HepG2 (cell line): ENCODE measurements at regions not wholly inside any gene's neighbourhood (a gene's known extent, or its start where the extent isn't known, plus 50 kb on each side); places are given as distances from the start of the nearest gene placed in this dataset.

Experiments
- ATAC-seq: fragments of 200-7000 bp; cut with Tn5 transposase; 3 replicates; pipeline ENCODE4 v1.9.1; 2020; ENCODE audit warnings: mild to moderate bottlenecking, moderate library complexity
- BruUV-seq: library from RNA; stranded (reverse); fragments of 400-500 nt; replicated peaks from 2 replicates; lab custom pipeline; 2021; lab: Mats Ljungman, UMichigan
- CTCF ChIA-PET: fragments of 300-600 bp; formaldehyde crosslinking; extraction: SDS; loops from one replicate; lab custom pipeline; 2021; ENCODE audit warnings: low total read pairs, inconsistent platforms, low intra/inter-chr PET ratio; lab: Yijun Ruan, JAX
- POLR2A ChIA-PET: fragments of 350-600 bp; sonication (Branson Sonifier 250); formaldehyde crosslinking; loops from one replicate; lab custom pipeline; 2020; ENCODE audit warnings: antibody characterized with exemption, inconsistent platforms; lab: Yijun Ruan, JAX
- DNase-seq: peaks from one replicate; pipeline ENCODE4 v3.0.0-alpha.2; 2015; ENCODE audit warnings: low spot score
- FAIRE-seq: peaks from 3 replicates; lab custom pipeline; 2011; peaks lifted over from hg19 to GRCh38; lab: Jason Lieb, UNC
- H2AFZ ChIP-seq: one replicate; pipeline ENCODE4 v1.6.1; 2011; ENCODE audit warnings: low read length, inconsistent platforms
- H3K27ac ChIP-seq: fragments of 300-600 bp; 3 replicates; pipeline ENCODE4 v1.8.0; 2011; ENCODE audit warnings: mixed run types, mild to moderate bottlenecking, mixed read lengths, low read length, inconsistent platforms; ENCODE audit not compliant: insufficient read depth; ENCODE audit errors: extremely low read length
- H3K27me3 ChIP-seq, 2 experiments: fragments of 200-600 bp in 1 of 2; 2 replicates in 1 of 2; 3 replicates in 1 of 2; pipeline versions ENCODE4 v1.6.0 to v1.8.0; 2011; ENCODE audit warnings: low read length in 2 of 2, mild to moderate bottlenecking in 2 of 2, moderate library complexity in 2 of 2, inconsistent platforms in 1 of 2; ENCODE audit not compliant: insufficient read depth in 2 of 2, control insufficient read depth in 1 of 2
- H3K36me3 ChIP-seq, 2 experiments: fragments of 200-600 bp in 1 of 2; replicated peaks in 1 of 2; 2 replicates in 1 of 2; 3 replicates in 1 of 2; pipeline versions ENCODE4 v1.5.1 to v1.8.0; 2011; ENCODE audit warnings: low read length in 2 of 2, inconsistent platforms in 1 of 2; ENCODE audit not compliant: insufficient read depth in 2 of 2, control insufficient read depth in 1 of 2
- H3K4me1 ChIP-seq: 2 replicates; pipeline ENCODE4 v1.5.1; 2012; ENCODE audit warnings: low read length, inconsistent platforms; ENCODE audit not compliant: insufficient read depth
- H3K4me2 ChIP-seq: 2 replicates; pipeline ENCODE4 v1.6.0; 2011; ENCODE audit warnings: low read depth, low read length, inconsistent platforms
- H3K4me3 ChIP-seq, 3 experiments: fragments of 200-600 bp in 1 of 3; sonication (generic), shearing (Covaris generic) in 1 of 3; replicated peaks in 1 of 3; 2 replicates each; pipeline ENCODE4 v1.5.1; 2011 to 2016; ENCODE audit warnings: low read length in 3 of 3, inconsistent platforms in 2 of 3, low read depth in 2 of 3, mild to moderate bottlenecking in 2 of 3, control low read depth in 1 of 3, mixed read lengths in 1 of 3; ENCODE audit not compliant: insufficient read depth in 1 of 3
- H3K79me2 ChIP-seq: one replicate; pipeline ENCODE4 v1.6.1; 2011; ENCODE audit warnings: low read length, inconsistent platforms; ENCODE audit not compliant: insufficient read depth
- H3K9ac ChIP-seq: 2 replicates; pipeline ENCODE4 v1.6.0; 2011; ENCODE audit warnings: mild to moderate bottlenecking, low read depth, low read length, inconsistent platforms; ENCODE audit not compliant: insufficient read depth
- H3K9me3 ChIP-seq: 2 replicates; pipeline ENCODE4 v1.5.1; 2012; ENCODE audit warnings: mild to moderate bottlenecking, low read length
- H4K20me1 ChIP-seq: 2 replicates; pipeline ENCODE4 v1.6.0; 2011; ENCODE audit warnings: inconsistent platforms, mild to moderate bottlenecking, low read length, moderate library complexity; ENCODE audit not compliant: insufficient read depth
- CHCHD3 ChIP-seq: sonication (generic); formaldehyde crosslinking; IDR thresholded peaks from 2 replicates; pipeline ENCODE4 v1.8.0; 2022; ENCODE audit warnings: mild to moderate bottlenecking, missing genetic modification reagents, moderate library complexity
- CSRNP1 ChIP-seq: sonication (generic); formaldehyde crosslinking; IDR thresholded peaks from 2 replicates; pipeline ENCODE4 v1.8.1; 2023; ENCODE audit warnings: mild to moderate bottlenecking, missing genetic modification reagents
- KAT2B ChIP-seq: fragments of 150-350 bp; IDR thresholded peaks from 2 replicates; pipeline ENCODE4 v1.6.1; 2014; ENCODE audit warnings: low read depth, low read length, borderline replicate concordance
- NONO ChIP-seq, 2 experiments: fragments of 450-650 bp in 1 of 2; sonication (generic) in 1 of 2; formaldehyde crosslinking in 1 of 2; IDR thresholded peaks in 1 of 2; conservative IDR thresholded peaks in 1 of 2; 2 replicates each; pipeline versions ENCODE4 v1.6.1 to v1.8.0; 2017 to 2022; ENCODE audit warnings: mild to moderate bottlenecking in 1 of 2, missing genetic modification reagents in 1 of 2, moderate library complexity in 1 of 2
- NPAS2 ChIP-seq: sonication (generic); formaldehyde crosslinking; IDR thresholded peaks from 2 replicates; pipeline ENCODE4 v1.8.0; 2022; ENCODE audit warnings: mild to moderate bottlenecking, missing genetic modification reagents, borderline replicate concordance
- PRPF4 ChIP-seq: fragments of 200-400 bp; formaldehyde crosslinking; IDR thresholded peaks from 2 replicates; pipeline ENCODE4 v1.6.1; 2016; ENCODE audit warnings: low read length, low read depth; ENCODE audit not compliant: poor library complexity, severe bottlenecking
- SALL1 ChIP-seq: sonication (generic); formaldehyde crosslinking; IDR thresholded peaks from 2 replicates; pipeline ENCODE4 v1.8.0; 2022; ENCODE audit warnings: mild to moderate bottlenecking, missing genetic modification reagents
- SNAI1 ChIP-seq: sonication (generic); formaldehyde crosslinking; IDR thresholded peaks from 2 replicates; pipeline ENCODE4 v1.5.0; 2020; ENCODE audit warnings: mild to moderate bottlenecking, missing genetic modification reagents, borderline replicate concordance
- TFE3 ChIP-seq: IDR thresholded peaks from 2 replicates; pipeline ENCODE4 v1.6.1; 2016
- ZFP36L2 ChIP-seq: sonication (generic); formaldehyde crosslinking; IDR thresholded peaks from 2 replicates; pipeline ENCODE4 v1.4.0; 2020; ENCODE audit warnings: missing genetic modification reagents
- ZNF484 ChIP-seq: sonication (generic); formaldehyde crosslinking; IDR thresholded peaks from 2 replicates; pipeline ENCODE4 v1.5.1; 2020; ENCODE audit warnings: mild to moderate bottlenecking, low read depth, missing genetic modification reagents, borderline replicate concordance
- ZNF660 ChIP-seq: sonication (generic); formaldehyde crosslinking; IDR thresholded peaks from 2 replicates; pipeline ENCODE4 v1.5.1; 2020; ENCODE audit warnings: mild to moderate bottlenecking, low read depth, missing genetic modification reagents, borderline replicate concordance
- ZNF678 ChIP-seq: sonication (generic); formaldehyde crosslinking; IDR thresholded peaks from 2 replicates; pipeline ENCODE4 v1.4.0; 2020; ENCODE audit warnings: mild to moderate bottlenecking, missing genetic modification reagents
- WGBS: methylation state at CpG from one replicate; pipeline ENCODE4 v1.1.6; 2017; ENCODE audit warnings: low lambda C conversion rate; 5-methylcytosine and 5-hydroxymethylcytosine counted together
- in situ Hi-C: cut with HindIII; loops from 2 replicates; pipeline ENCODE4 v1.10.0; 2017; ENCODE audit warnings: low pct_unique_long_range_greater_than_20kb; ENCODE audit not compliant: extremely low pct_ligation_motif_present
- intact Hi-C: fragments of 100-400 bp; cut with micrococcal nuclease; formaldehyde crosslinking; loops from one replicate; pipeline ENCODE4 v1.10.0; 2022; ENCODE audit not compliant: unreplicated experiment

- H3K27ac ChIP-seq: no peak overlapping the region
- ChIA-PET CTCF (no interaction called here), POLR2A (no interaction called here)
- H3K9ac ChIP-seq: no peak overlapping the region
- H3K79me2 ChIP-seq: no peaks in the 10 kb centered on the region
- no peak overlapping the region for H2AFZ ChIP-seq
- DNase-seq: no peak
- intact Hi-C loops (no loop called here), in situ Hi-C loops (no loop called here)
- no peaks in the 10 kb centered on the region for H3K36me3 ChIP-seq
- TF ChIP-seq ZNF660 (CRISPR knock-in tag): no peak
- TF ChIP-seq SALL1: no peak
- TF ChIP-seq ZFP36L2 (CRISPR knock-in tag): no peak
- no peak for TF ChIP-seq CHCHD3 (CRISPR knock-in tag)
- no peak for TF ChIP-seq CSRNP1 (CRISPR knock-in tag)
- TF ChIP-seq PRPF4: no peak
- no peak for TF ChIP-seq TFE3 (CRISPR knock-in tag)
- no peak for TF ChIP-seq KAT2B
- TF ChIP-seq SNAI1 (CRISPR knock-in tag): no peak
- TF ChIP-seq NPAS2: no peak
- TF ChIP-seq ZNF484 (CRISPR knock-in tag): no peak
- no peak for TF ChIP-seq ZNF678 (CRISPR knock-in tag)
- no peak for TF ChIP-seq NONO (IDR thresholded peaks at IDR 0.05)
- no peak for TF ChIP-seq NONO (CRISPR knock-in tag; conservative IDR thresholded peaks at IDR 0.05)
- no peak overlapping the region for H3K4me3 ChIP-seq
- 6% methylated on average over 2 of the region's 5 CpGs for WGBS
- no peaks in the 10 kb centered on the region for H4K20me1 ChIP-seq
- H3K9me3 ChIP-seq: no peaks in the 10 kb centered on the region
- no TSS peak for BruUV-seq
- H3K27me3 ChIP-seq: no peaks in the 10 kb centered on the region
- FAIRE-seq: no peak
- no peaks in the 10 kb centered on the region for H3K4me1 ChIP-seq
- H3K4me2 ChIP-seq: no peak overlapping the region
- ATAC-seq: no peak
Observed at GRCh38 chr3:59407425-59407824, 357.6 kb upstream of the CFAP20DC start.
